Ishikawa (cell line): ENCODE measurements at regions not wholly inside any gene's neighbourhood (a gene's known extent, or its start where the extent isn't known, plus 50 kb on each side); places are given as distances from the start of the nearest gene placed in this dataset.

Experiments used
- CEBPB ChIP-seq: IDR thresholded peaks from 2 replicates; pipeline ENCODE4 v1.6.1; 2012
- CREB1 ChIP-seq: IDR thresholded peaks from 2 replicates; pipeline ENCODE4 v1.6.1; 2012; ENCODE audit warnings: low read depth
- EP300 ChIP-seq: IDR thresholded peaks from 2 replicates; pipeline ENCODE4 v1.6.1; 2012; ENCODE audit warnings: borderline replicate concordance
- FOXM1 ChIP-seq: IDR thresholded peaks from 2 replicates; pipeline ENCODE4 v1.6.1; 2012; ENCODE audit warnings: low read depth, borderline replicate concordance
- NFIC ChIP-seq: IDR thresholded peaks from 2 replicates; pipeline ENCODE4 v1.6.1; 2012
- RAD21 ChIP-seq: IDR thresholded peaks from 2 replicates; pipeline ENCODE4 v1.6.1; 2012; ENCODE audit warnings: low read depth
- TAF1 ChIP-seq: IDR thresholded peaks from 2 replicates; pipeline ENCODE4 v1.6.1; 2012; ENCODE audit warnings: low read depth, mild to moderate bottlenecking
- TCF12 ChIP-seq: IDR thresholded peaks from 2 replicates; pipeline ENCODE4 v1.6.1; 2012; ENCODE audit warnings: low read depth
- YY1 ChIP-seq: IDR thresholded peaks from 2 replicates; pipeline ENCODE4 v1.6.1; 2012; ENCODE audit warnings: low read depth
- ZBTB7A ChIP-seq: IDR thresholded peaks from 2 replicates; pipeline ENCODE4 v1.6.1; 2012; ENCODE audit warnings: low read depth
- TF ChIP-seq, protein P1 (sequence below): IDR thresholded peaks from 2 replicates; pipeline ENCODE4 v1.6.1; 2012; ENCODE audit warnings: low read depth, mild to moderate bottlenecking

DNA sequence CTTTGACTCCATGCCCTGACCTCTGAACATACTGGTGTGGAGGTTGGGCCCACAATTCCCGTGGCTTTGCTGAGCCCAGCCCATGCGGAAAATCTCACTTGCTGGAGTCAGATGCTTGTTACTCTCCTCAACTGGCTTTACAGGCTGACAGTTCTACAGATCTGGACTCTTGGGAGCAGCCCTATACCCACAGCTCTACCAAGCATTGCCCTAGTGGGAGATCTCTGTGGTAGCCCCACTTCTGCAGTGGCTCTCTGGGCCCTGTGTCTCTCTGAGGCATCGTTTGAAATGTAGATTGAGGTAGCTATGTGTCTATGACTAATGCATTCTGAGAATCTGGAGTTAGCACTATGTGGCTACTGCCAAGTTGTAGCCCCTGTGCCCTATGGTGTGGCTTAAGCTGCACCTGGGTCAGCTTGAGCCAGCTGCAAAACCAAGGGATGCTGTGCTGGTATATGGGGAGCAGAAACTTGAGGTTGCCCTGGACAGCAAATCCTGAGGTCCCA lies 625.8 kb upstream of the ALCAM start:
- no peak for TF ChIP-seq RAD21
- TF ChIP-seq TCF12: no peak
- no peak for TF ChIP-seq ZBTB7A
- TF ChIP-seq NFIC: no peak
- no peak for TF ChIP-seq TAF1
- TF ChIP-seq, protein P1, sequence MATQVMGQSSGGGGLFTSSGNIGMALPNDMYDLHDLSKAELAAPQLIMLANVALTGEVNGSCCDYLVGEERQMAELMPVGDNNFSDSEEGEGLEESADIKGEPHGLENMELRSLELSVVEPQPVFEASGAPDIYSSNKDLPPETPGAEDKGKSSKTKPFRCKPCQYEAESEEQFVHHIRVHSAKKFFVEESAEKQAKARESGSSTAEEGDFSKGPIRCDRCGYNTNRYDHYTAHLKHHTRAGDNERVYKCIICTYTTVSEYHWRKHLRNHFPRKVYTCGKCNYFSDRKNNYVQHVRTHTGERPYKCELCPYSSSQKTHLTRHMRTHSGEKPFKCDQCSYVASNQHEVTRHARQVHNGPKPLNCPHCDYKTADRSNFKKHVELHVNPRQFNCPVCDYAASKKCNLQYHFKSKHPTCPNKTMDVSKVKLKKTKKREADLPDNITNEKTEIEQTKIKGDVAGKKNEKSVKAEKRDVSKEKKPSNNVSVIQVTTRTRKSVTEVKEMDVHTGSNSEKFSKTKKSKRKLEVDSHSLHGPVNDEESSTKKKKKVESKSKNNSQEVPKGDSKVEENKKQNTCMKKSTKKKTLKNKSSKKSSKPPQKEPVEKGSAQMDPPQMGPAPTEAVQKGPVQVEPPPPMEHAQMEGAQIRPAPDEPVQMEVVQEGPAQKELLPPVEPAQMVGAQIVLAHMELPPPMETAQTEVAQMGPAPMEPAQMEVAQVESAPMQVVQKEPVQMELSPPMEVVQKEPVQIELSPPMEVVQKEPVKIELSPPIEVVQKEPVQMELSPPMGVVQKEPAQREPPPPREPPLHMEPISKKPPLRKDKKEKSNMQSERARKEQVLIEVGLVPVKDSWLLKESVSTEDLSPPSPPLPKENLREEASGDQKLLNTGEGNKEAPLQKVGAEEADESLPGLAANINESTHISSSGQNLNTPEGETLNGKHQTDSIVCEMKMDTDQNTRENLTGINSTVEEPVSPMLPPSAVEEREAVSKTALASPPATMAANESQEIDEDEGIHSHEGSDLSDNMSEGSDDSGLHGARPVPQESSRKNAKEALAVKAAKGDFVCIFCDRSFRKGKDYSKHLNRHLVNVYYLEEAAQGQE: no peak
- TF ChIP-seq FOXM1: no peak
- no peak for TF ChIP-seq CREB1
- TF ChIP-seq CEBPB: no peak
- no peak for TF ChIP-seq EP300
- TF ChIP-seq YY1: no peak
